ENCODE measurements at regions not wholly inside any gene's neighbourhood (a gene's known extent, or its start where the extent isn't known, plus 50 kb on each side); places are given as distances from the start of the nearest gene placed in this dataset.

DNA sequence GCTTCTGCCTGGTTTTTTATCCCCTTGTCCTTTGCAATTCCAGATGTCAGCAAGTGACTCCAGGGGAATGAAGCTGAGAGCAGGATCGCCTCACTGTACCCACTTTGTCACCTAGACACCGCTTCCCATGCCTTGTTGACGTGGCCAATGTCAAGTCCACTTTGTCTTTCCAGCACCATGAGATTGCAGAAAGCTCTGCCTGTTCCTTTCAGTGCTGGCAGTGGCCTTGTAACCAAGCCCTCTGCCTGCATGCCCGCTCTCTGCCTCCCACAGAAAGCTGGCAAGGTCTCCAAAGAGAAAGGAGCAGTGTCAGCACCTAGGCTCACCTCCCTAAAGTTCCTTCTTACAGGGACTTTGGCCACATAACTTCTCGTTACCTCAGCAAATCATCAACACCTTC is 282.2 kb upstream of the ST6GAL2 start (continued):
- TF ChIP-seq, protein P1, sequence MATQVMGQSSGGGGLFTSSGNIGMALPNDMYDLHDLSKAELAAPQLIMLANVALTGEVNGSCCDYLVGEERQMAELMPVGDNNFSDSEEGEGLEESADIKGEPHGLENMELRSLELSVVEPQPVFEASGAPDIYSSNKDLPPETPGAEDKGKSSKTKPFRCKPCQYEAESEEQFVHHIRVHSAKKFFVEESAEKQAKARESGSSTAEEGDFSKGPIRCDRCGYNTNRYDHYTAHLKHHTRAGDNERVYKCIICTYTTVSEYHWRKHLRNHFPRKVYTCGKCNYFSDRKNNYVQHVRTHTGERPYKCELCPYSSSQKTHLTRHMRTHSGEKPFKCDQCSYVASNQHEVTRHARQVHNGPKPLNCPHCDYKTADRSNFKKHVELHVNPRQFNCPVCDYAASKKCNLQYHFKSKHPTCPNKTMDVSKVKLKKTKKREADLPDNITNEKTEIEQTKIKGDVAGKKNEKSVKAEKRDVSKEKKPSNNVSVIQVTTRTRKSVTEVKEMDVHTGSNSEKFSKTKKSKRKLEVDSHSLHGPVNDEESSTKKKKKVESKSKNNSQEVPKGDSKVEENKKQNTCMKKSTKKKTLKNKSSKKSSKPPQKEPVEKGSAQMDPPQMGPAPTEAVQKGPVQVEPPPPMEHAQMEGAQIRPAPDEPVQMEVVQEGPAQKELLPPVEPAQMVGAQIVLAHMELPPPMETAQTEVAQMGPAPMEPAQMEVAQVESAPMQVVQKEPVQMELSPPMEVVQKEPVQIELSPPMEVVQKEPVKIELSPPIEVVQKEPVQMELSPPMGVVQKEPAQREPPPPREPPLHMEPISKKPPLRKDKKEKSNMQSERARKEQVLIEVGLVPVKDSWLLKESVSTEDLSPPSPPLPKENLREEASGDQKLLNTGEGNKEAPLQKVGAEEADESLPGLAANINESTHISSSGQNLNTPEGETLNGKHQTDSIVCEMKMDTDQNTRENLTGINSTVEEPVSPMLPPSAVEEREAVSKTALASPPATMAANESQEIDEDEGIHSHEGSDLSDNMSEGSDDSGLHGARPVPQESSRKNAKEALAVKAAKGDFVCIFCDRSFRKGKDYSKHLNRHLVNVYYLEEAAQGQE (IDR thresholded peaks at IDR 0.05; ENCODE audit: low read depth, low read length): no peak
- TF ChIP-seq, protein P2, sequence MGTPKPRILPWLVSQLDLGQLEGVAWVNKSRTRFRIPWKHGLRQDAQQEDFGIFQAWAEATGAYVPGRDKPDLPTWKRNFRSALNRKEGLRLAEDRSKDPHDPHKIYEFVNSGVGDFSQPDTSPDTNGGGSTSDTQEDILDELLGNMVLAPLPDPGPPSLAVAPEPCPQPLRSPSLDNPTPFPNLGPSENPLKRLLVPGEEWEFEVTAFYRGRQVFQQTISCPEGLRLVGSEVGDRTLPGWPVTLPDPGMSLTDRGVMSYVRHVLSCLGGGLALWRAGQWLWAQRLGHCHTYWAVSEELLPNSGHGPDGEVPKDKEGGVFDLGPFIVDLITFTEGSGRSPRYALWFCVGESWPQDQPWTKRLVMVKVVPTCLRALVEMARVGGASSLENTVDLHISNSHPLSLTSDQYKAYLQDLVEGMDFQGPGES (IDR thresholded peaks at IDR 0.05; ENCODE audit: low read depth, low read length): no peak
- TF ChIP-seq SMC3 (IDR thresholded peaks at IDR 0.05; ENCODE audit: low read depth, low read length): no peak

DNA sequence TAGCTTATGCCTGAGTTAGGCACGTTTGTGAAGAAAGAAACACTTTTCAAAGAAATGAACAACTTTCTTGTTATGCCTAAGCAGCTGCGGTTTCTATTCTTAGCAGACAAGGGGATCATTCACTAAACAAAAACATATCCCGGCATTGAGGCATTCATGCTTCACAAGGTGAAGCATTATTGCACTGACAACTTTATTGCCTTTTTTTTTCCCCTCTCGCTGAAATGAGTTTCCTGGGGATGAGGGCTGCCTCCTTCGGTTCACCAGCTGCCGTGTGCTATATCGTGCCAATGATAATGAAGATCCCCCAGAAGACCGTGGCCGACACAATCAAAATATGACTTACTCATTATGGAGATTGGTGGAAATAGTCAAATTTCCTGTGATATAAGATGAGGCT is 288.2 kb upstream of the ST6GAL2 start:
- no peak overlapping the region for H3K4me3 ChIP-seq (ENCODE audit: low read depth in 2 of 2, low read length in 1 of 2)
- no peak overlapping the region for H3K27ac ChIP-seq (ENCODE audit: low read depth in 2 of 2, low read length in 1 of 2)
- no peaks in the 10 kb centered on the region for H3K9me3 ChIP-seq
- ChIA-PET POLR2A (no interaction called here), CTCF (no interaction called here)
- H3K36me3 ChIP-seq (replicated peaks in 1 of 2; ENCODE audit: control insufficient read depth in 1 of 2, insufficient read depth in 2 of 2, low read length in 1 of 2): no peaks in the 10 kb centered on the region
- no peaks in the 10 kb centered on the region for H3F3A ChIP-seq (replicated peaks; ENCODE audit: insufficient read depth)
- no peaks in the 10 kb centered on the region for H3K4me1 ChIP-seq (ENCODE audit: control insufficient read depth in 1 of 2, insufficient read depth in 2 of 2, low read depth in 1 of 2, low read length in 1 of 2)
- no peaks in the 10 kb centered on the region for H3K27me3 ChIP-seq (ENCODE audit: insufficient read depth)
- 66% methylated on average over 9 of the region's 9 CpGs for WGBS (ENCODE audit: low lambda C conversion rate)
- H4K20me1 ChIP-seq (ENCODE audit: insufficient read depth): no peaks in the 10 kb centered on the region
- no peak overlapping the region for H3K9ac ChIP-seq
- no peaks in the 10 kb centered on the region for H3K9me2 ChIP-seq
- no peak overlapping the region for H2AFZ ChIP-seq (ENCODE audit: low read depth)
- H3K4me2 ChIP-seq: no peak overlapping the region
- DNase-seq: no peak
- TF ChIP-seq, protein P3, sequence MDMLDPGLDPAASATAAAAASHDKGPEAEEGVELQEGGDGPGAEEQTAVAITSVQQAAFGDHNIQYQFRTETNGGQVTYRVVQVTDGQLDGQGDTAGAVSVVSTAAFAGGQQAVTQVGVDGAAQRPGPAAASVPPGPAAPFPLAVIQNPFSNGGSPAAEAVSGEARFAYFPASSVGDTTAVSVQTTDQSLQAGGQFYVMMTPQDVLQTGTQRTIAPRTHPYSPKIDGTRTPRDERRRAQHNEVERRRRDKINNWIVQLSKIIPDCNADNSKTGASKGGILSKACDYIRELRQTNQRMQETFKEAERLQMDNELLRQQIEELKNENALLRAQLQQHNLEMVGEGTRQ (IDR thresholded peaks at IDR 0.05; ENCODE audit: borderline replicate concordance, low read depth, low read length): no peak
- TF ChIP-seq JUND (IDR thresholded peaks at IDR 0.05) (no peak), FOSL2 (IDR thresholded peaks at IDR 0.05; ENCODE audit: borderline replicate concordance, low read depth) (no peak), FOXM1 (IDR thresholded peaks at IDR 0.05; ENCODE audit: low read depth) (no peak), RFX5 (IDR thresholded peaks at IDR 0.05; ENCODE audit: low read length) (no peak), YY1 (IDR thresholded peaks at IDR 0.05; ENCODE audit: low read depth) (no peak), GABPA (IDR thresholded peaks at IDR 0.05; ENCODE audit: low read depth) (no peak), SMC3 (IDR thresholded peaks at IDR 0.05; ENCODE audit: low read depth, low read length) (no peak), RAD21 (IDR thresholded peaks at IDR 0.05; ENCODE audit: low read length) (no peak), SIN3A (IDR thresholded peaks at IDR 0.05; ENCODE audit: borderline replicate concordance, low read depth, low read length) (no peak)
- TF ChIP-seq, protein P2 (IDR thresholded peaks at IDR 0.05; ENCODE audit: low read depth, low read length): no peak
- TF ChIP-seq, protein P4, sequence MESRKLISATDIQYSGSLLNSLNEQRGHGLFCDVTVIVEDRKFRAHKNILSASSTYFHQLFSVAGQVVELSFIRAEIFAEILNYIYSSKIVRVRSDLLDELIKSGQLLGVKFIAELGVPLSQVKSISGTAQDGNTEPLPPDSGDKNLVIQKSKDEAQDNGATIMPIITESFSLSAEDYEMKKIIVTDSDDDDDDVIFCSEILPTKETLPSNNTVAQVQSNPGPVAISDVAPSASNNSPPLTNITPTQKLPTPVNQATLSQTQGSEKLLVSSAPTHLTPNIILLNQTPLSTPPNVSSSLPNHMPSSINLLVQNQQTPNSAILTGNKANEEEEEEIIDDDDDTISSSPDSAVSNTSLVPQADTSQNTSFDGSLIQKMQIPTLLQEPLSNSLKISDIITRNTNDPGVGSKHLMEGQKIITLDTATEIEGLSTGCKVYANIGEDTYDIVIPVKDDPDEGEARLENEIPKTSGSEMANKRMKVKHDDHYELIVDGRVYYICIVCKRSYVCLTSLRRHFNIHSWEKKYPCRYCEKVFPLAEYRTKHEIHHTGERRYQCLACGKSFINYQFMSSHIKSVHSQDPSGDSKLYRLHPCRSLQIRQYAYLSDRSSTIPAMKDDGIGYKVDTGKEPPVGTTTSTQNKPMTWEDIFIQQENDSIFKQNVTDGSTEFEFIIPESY (IDR thresholded peaks at IDR 0.05; ENCODE audit: borderline replicate concordance, low read depth): no peak
- TF ChIP-seq, protein P5, sequence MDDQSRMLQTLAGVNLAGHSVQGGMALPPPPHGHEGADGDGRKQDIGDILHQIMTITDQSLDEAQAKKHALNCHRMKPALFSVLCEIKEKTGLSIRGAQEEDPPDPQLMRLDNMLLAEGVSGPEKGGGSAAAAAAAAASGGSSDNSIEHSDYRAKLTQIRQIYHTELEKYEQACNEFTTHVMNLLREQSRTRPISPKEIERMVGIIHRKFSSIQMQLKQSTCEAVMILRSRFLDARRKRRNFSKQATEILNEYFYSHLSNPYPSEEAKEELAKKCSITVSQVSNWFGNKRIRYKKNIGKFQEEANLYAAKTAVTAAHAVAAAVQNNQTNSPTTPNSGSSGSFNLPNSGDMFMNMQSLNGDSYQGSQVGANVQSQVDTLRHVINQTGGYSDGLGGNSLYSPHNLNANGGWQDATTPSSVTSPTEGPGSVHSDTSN (IDR thresholded peaks at IDR 0.05): no peak
- TF ChIP-seq, protein P1 (IDR thresholded peaks at IDR 0.05; ENCODE audit: low read depth, low read length): no peak
- no peaks in the 10 kb centered on the region for H3K79me2 ChIP-seq (ENCODE audit: insufficient read depth)

All from SK-N-SH (cell line).